HFFc6 (cell line): ENCODE measurements at regions not wholly inside any gene's neighbourhood (a gene's known extent, or its start where the extent isn't known, plus 50 kb on each side); places are given as distances from the start of the nearest gene placed in this dataset.

Source experiments
- DNase-seq: peaks from one replicate; pipeline ENCODE4 v3.0.0-alpha.2; 2018
- H3K27ac Mint-ChIP-seq: 2 replicates; pipeline ENCODE4 v1.8.0; 2020; ENCODE audit warnings: mild to moderate bottlenecking, mixed read lengths
- H3K27me3 Mint-ChIP-seq: 2 replicates; pipeline ENCODE4 v1.8.0; 2021; ENCODE audit warnings: mild to moderate bottlenecking, moderate library complexity, mixed read lengths; ENCODE audit not compliant: insufficient read depth
- H3K36me3 Mint-ChIP-seq: 2 replicates; pipeline ENCODE4 v1.8.0; 2021; ENCODE audit warnings: low read depth, mixed read lengths
- H3K4me1 Mint-ChIP-seq: 2 replicates; pipeline ENCODE4 v1.8.0; 2020; ENCODE audit warnings: low read depth, mixed read lengths
- H3K4me3 Mint-ChIP-seq: 2 replicates; pipeline ENCODE4 v1.8.0; 2020; ENCODE audit warnings: mild to moderate bottlenecking, moderate library complexity, mixed read lengths
- H3K9me3 Mint-ChIP-seq: 2 replicates; pipeline ENCODE4 v1.8.0; 2020; ENCODE audit warnings: mild to moderate bottlenecking, mixed read lengths
- CTCF ChIP-seq: fragments of 200-600 bp; sonication (generic); IDR thresholded peaks from 2 replicates; pipeline ENCODE4 v1.5.0; 2021; ENCODE audit warnings: antibody characterized with exemption, mild to moderate bottlenecking

- TF ChIP-seq CTCF = no peak
- Mint-ChIP-seq H3K27ac (peak overlapping the region; percentile 34), H3K27me3 (no peaks in the 10 kb centered on the region)
Measured at GRCh38 chr3:180277041-180277440, 240.3 kb upstream of the PEX5L start.

GRCh38 chr3:180278583-180279188 is 241.9 kb upstream of the PEX5L start:
- no peak for TF ChIP-seq CTCF
- H3K27ac Mint-ChIP-seq = peak overlapping the region; percentile 78
- H3K4me1 Mint-ChIP-seq = peaks cover 79% of the 10 kb centered on the region
- peak overlapping the region; percentile 18; the same call in 1 of the 2 replicates for H3K4me3 Mint-ChIP-seq
- H3K36me3 Mint-ChIP-seq = no peaks in the 10 kb centered on the region
- H3K9me3 Mint-ChIP-seq = no peaks in the 10 kb centered on the region
- DNase-seq = no peak
- H3K27me3 Mint-ChIP-seq = no peaks in the 10 kb centered on the region

More at GRCh38 chr3:180277041-180277440, 240.3 kb upstream of the PEX5L start:
- Mint-ChIP-seq H3K36me3 (peaks cover 1% of the 10 kb centered on the region; the same call in 1 of the 2 replicates), H3K4me3 (peak overlapping the region; percentile 64), H3K9me3 (peaks cover 2% of the 10 kb centered on the region; the same call in 1 of the 2 replicates), H3K4me1 (peaks cover 64% of the 10 kb centered on the region)
- peak; percentile 76 for DNase-seq

- H3K27me3 Mint-ChIP-seq = no peaks in the 10 kb centered on the region
- no peak overlapping the region for H3K4me3 Mint-ChIP-seq
- H3K4me1 Mint-ChIP-seq = peaks cover 86% of the 10 kb centered on the region
- H3K36me3 Mint-ChIP-seq = no peaks in the 10 kb centered on the region
- no peaks in the 10 kb centered on the region for H3K9me3 Mint-ChIP-seq
- H3K27ac Mint-ChIP-seq = peak overlapping the region; percentile 86
- DNase-seq = peak; percentile 87
- no peak for TF ChIP-seq CTCF
Measured at GRCh38 chr3:180280555-180280954, 243.8 kb upstream of the PEX5L start.

GRCh38 chr3:180282386-180282785 is 245.6 kb upstream of the PEX5L start:
- no peaks in the 10 kb centered on the region for H3K36me3 Mint-ChIP-seq
- no peaks in the 10 kb centered on the region for H3K27me3 Mint-ChIP-seq
- peaks cover 78% of the 10 kb centered on the region for H3K4me1 Mint-ChIP-seq
- no peak overlapping the region for H3K4me3 Mint-ChIP-seq
- no peak for DNase-seq
- H3K9me3 Mint-ChIP-seq = no peaks in the 10 kb centered on the region
- no peak for TF ChIP-seq CTCF
- H3K27ac Mint-ChIP-seq = peak overlapping the region; percentile 13; the same call in 1 of the 2 replicates

- TF ChIP-seq CTCF = no peak
- Mint-ChIP-seq H3K36me3 (no peaks in the 10 kb centered on the region), H3K9me3 (no peaks in the 10 kb centered on the region; the same call in 1 of the 2 replicates), H3K27me3 (no peaks in the 10 kb centered on the region), H3K4me1 (peaks cover 69% of the 10 kb centered on the region), H3K4me3 (no peak overlapping the region), H3K27ac (peak overlapping the region; percentile 79)
- DNase-seq = peak; percentile 46
Measured at GRCh38 chr3:180283251-180283650, 246.5 kb upstream of the PEX5L start.
